IMR-90 (cell line): ENCODE measurements at regions not wholly inside any gene's neighbourhood (a gene's known extent, or its start where the extent isn't known, plus 50 kb on each side); places are given as distances from the start of the nearest gene placed in this dataset.

Experiments
- ATAC-seq: fragments of 200-7000 bp; cut with Tn5 transposase; 2 replicates; pipeline ENCODE4 v1.9.1; 2020; ENCODE audit warnings: low read depth, mild to moderate bottlenecking, moderate library complexity
- BruUV-seq: library from RNA; stranded (reverse); fragments of 400-500 nt; replicated peaks from 2 replicates; lab custom pipeline; 2021; lab: Mats Ljungman, UMichigan
- CTCF ChIA-PET: fragments of 300-600 bp; formaldehyde crosslinking; extraction: SDS; loops from one replicate; lab custom pipeline; 2021; ENCODE audit warnings: antibody characterized with exemption; lab: Yijun Ruan, JAX
- POLR2A ChIA-PET: fragments of 300-600 bp; sonication (Branson Sonifier 250); formaldehyde crosslinking; loops from one replicate; lab custom pipeline; 2022; ENCODE audit warnings: antibody characterized with exemption; ENCODE audit not compliant: unreplicated experiment; lab: Charles Lee
- DNase-seq: peaks from one replicate; pipeline ENCODE4 v3.0.0; 2013
- H2AFZ ChIP-seq: replicated peaks from 2 replicates; pipeline ENCODE3; 2013; ENCODE audit warnings: low read length, mild to moderate bottlenecking; ENCODE audit not compliant: poor library complexity
- H2AK5ac ChIP-seq: 2 replicates; pipeline ENCODE4 v1.6.1; 2013; ENCODE audit warnings: low read depth, low read length, inconsistent platforms
- H2AK9ac ChIP-seq: replicated peaks from 2 replicates; pipeline ENCODE3; 2013; ENCODE audit warnings: mild to moderate bottlenecking, low read depth, low read length, moderate library complexity; ENCODE audit not compliant: poor library complexity
- H2BK120ac ChIP-seq: 2 replicates; pipeline ENCODE4 v1.6.1; 2013; ENCODE audit warnings: low read depth, low read length, inconsistent platforms
- H2BK15ac ChIP-seq: 3 replicates; pipeline ENCODE4 v1.6.1; 2013; ENCODE audit warnings: low read depth, low read length, inconsistent platforms
- H2BK20ac ChIP-seq: 2 replicates; pipeline ENCODE4 v1.6.1; 2013; ENCODE audit warnings: low read depth, mild to moderate bottlenecking, inconsistent platforms, low read length, moderate library complexity
- H2BK5ac ChIP-seq: 2 replicates; pipeline ENCODE4 v1.6.1; 2013; ENCODE audit warnings: mild to moderate bottlenecking, low read depth, low read length, inconsistent platforms; ENCODE audit not compliant: poor library complexity, severe bottlenecking
- H3K14ac ChIP-seq: replicated peaks from 2 replicates; pipeline ENCODE4 v1.6.1; 2013; ENCODE audit warnings: low read depth, low read length, inconsistent platforms
- H3K18ac ChIP-seq: 2 replicates; pipeline ENCODE4 v1.6.1; 2013; ENCODE audit warnings: low read depth, low read length, control low read depth
- H3K23ac ChIP-seq: 2 replicates; pipeline ENCODE4 v1.6.1; 2013; ENCODE audit warnings: low read depth, low read length, inconsistent platforms
- H3K27ac ChIP-seq: 2 replicates; pipeline ENCODE4 v1.5.1; 2013; ENCODE audit warnings: mild to moderate bottlenecking, control low read depth, low read length; ENCODE audit not compliant: insufficient read depth
- H3K27me3 ChIP-seq: 2 replicates; pipeline ENCODE4 v1.6.1; 2013; ENCODE audit warnings: low read length; ENCODE audit not compliant: control insufficient read depth, insufficient read depth
- H3K36me3 ChIP-seq: 2 replicates; pipeline ENCODE4 v1.6.1; 2013; ENCODE audit warnings: low read length, mixed read lengths; ENCODE audit not compliant: control insufficient read depth, insufficient read depth
- H3K4ac ChIP-seq: 2 replicates; pipeline ENCODE4 v1.6.1; 2013; ENCODE audit warnings: low read depth, low read length, inconsistent platforms
- H3K4me1 ChIP-seq: 2 replicates; pipeline ENCODE4 v1.6.1; 2013; ENCODE audit warnings: low read length, mixed read lengths; ENCODE audit not compliant: control insufficient read depth, insufficient read depth
- H3K4me2 ChIP-seq: 2 replicates; pipeline ENCODE4 v1.6.1; 2013; ENCODE audit warnings: low read depth, mild to moderate bottlenecking, control low read depth, low read length, moderate library complexity
- H3K4me3 ChIP-seq: 2 replicates; pipeline ENCODE4 v1.5.1; 2013; ENCODE audit warnings: low read depth, mild to moderate bottlenecking, control low read depth, low read length, moderate library complexity; ENCODE audit not compliant: insufficient read depth
- H3K56ac ChIP-seq: 2 replicates; pipeline ENCODE4 v1.6.1; 2013; ENCODE audit warnings: low read length, inconsistent platforms; ENCODE audit not compliant: insufficient read depth; ENCODE audit errors: extremely low read depth
- H3K79me1 ChIP-seq, 2 experiments: 2 replicates each; pipeline ENCODE4 v1.6.1; 2013; ENCODE audit warnings: low read length in 2 of 2, inconsistent platforms in 1 of 2, low read depth in 1 of 2
- H3K9ac ChIP-seq: 2 replicates; pipeline ENCODE4 v1.6.1; 2013; ENCODE audit warnings: low read depth, low read length, control low read depth
- H3K9me1 ChIP-seq: 2 replicates; pipeline ENCODE4 v1.6.1; 2013; ENCODE audit warnings: low read length, inconsistent platforms; ENCODE audit not compliant: insufficient read depth
- H3K9me3 ChIP-seq: 2 replicates; pipeline ENCODE4 v1.6.1; 2013; ENCODE audit warnings: low read length; ENCODE audit not compliant: control insufficient read depth, insufficient read depth
- H4K20me1 ChIP-seq: 2 replicates; pipeline ENCODE4 v1.6.1; 2013; ENCODE audit warnings: low read length, inconsistent platforms; ENCODE audit not compliant: insufficient read depth
- H4K5ac ChIP-seq: 2 replicates; pipeline ENCODE4 v1.6.1; 2013; ENCODE audit warnings: mild to moderate bottlenecking, low read depth, low read length, control low read depth
- H4K8ac ChIP-seq, 2 experiments: 2 replicates each; pipeline ENCODE4 v1.6.1; 2013; ENCODE audit warnings: low read depth in 2 of 2, low read length in 2 of 2, control low read depth in 1 of 2, inconsistent platforms in 1 of 2
- H4K91ac ChIP-seq: 2 replicates; pipeline ENCODE4 v1.6.1; 2013; ENCODE audit warnings: low read depth, low read length, inconsistent platforms; ENCODE audit not compliant: insufficient read depth
- BHLHE40 ChIP-seq: fragments of 150-350 bp; IDR thresholded peaks from 2 replicates; pipeline ENCODE4 v1.6.1; 2016; ENCODE audit warnings: mild to moderate bottlenecking, low read depth, low read length
- CEBPB ChIP-seq: IDR thresholded peaks from 2 replicates; pipeline ENCODE4 v1.6.1; 2012; ENCODE audit warnings: low read depth, low read length, improper control_type of control experiment
- CHD1 ChIP-seq: IDR thresholded peaks from 2 replicates; pipeline ENCODE4 v1.6.1; 2012; ENCODE audit warnings: low read depth, low read length, improper control_type of control experiment
- FOS ChIP-seq: fragments of 150-350 bp; IDR thresholded peaks from 2 replicates; pipeline ENCODE4 v1.6.1; 2016; ENCODE audit warnings: low read depth, low read length
- MAFK ChIP-seq: IDR thresholded peaks from 2 replicates; pipeline ENCODE4 v1.6.1; 2012; ENCODE audit warnings: low read depth, low read length, improper control_type of control experiment
- MAZ ChIP-seq: IDR thresholded peaks from 2 replicates; pipeline ENCODE4 v1.6.1; 2012; ENCODE audit warnings: low read depth, mild to moderate bottlenecking, low read length, improper control_type of control experiment, moderate library complexity, borderline replicate concordance
- MXI1 ChIP-seq: IDR thresholded peaks from 2 replicates; pipeline ENCODE4 v1.6.1; 2012; ENCODE audit warnings: low read depth, mild to moderate bottlenecking, low read length, moderate library complexity, borderline replicate concordance
- NFE2L2 ChIP-seq: fragments of 150-350 bp; IDR thresholded peaks from 2 replicates; pipeline ENCODE4 v1.6.1; 2016; ENCODE audit warnings: low read depth, mild to moderate bottlenecking, low read length
- POLR2A ChIP-seq: IDR thresholded peaks from 2 replicates; pipeline ENCODE4 v1.6.1; 2012; ENCODE audit warnings: mild to moderate bottlenecking, low read depth, low read length
- RAD21 ChIP-seq: IDR thresholded peaks from 2 replicates; pipeline ENCODE4 v1.6.1; 2012; ENCODE audit warnings: low read length, improper control_type of control experiment
- RCOR1 ChIP-seq: IDR thresholded peaks from 2 replicates; pipeline ENCODE4 v1.6.1; 2012; ENCODE audit warnings: mild to moderate bottlenecking, low read length, improper control_type of control experiment; ENCODE audit not compliant: insufficient replicate concordance
- RFX5 ChIP-seq: IDR thresholded peaks from 2 replicates; pipeline ENCODE4 v1.8.0; 2012; ENCODE audit warnings: low read depth, mild to moderate bottlenecking, low read length, moderate library complexity
- SMC3 ChIP-seq: fragments of 150-350 bp; IDR thresholded peaks from 2 replicates; pipeline ENCODE4 v1.6.1; 2016; ENCODE audit warnings: low read depth, mild to moderate bottlenecking, antibody characterized with exemption, low read length, moderate library complexity
- WGBS, 2 experiments: methylation state at CpG; one replicate each; pipeline versions ENCODE4 v1.1.5 to v1.1.7; 2013; ENCODE audit warnings: missing lambda C conversion rate in 2 of 2; ENCODE audit not compliant: insufficient read length in 1 of 2; ENCODE audit errors: extremely low coverage in 2 of 2; 5-methylcytosine and 5-hydroxymethylcytosine counted together
- dilution Hi-C: fragments of 300-500 bp; cut with HindIII; formaldehyde crosslinking; loops from one replicate; pipeline ENCODE4 v1.14.3; 2018; ENCODE audit warnings: low sequenced_read_pairs; ENCODE audit not compliant: unreplicated experiment
- in situ Hi-C: fragments of 300-500 bp; cut with MboI; formaldehyde crosslinking; loops from 3 replicates; pipeline ENCODE4 v1.14.3; 2019; ENCODE audit warnings: low sequenced_read_pairs, inconsistent platforms, mixed read lengths
- intact Hi-C: fragments of 100-400 bp; cut with micrococcal nuclease; formaldehyde crosslinking; loops from 2 replicates; pipeline ENCODE4 v1.10.0; 2022
- TF ChIP-seq, protein P1 (sequence below): fragments of 150-350 bp; IDR thresholded peaks from 2 replicates; pipeline ENCODE4 v1.6.1; 2016; ENCODE audit warnings: low read depth, mild to moderate bottlenecking, low read length, moderate library complexity, borderline replicate concordance
- TF ChIP-seq, protein P2 (sequence below): fragments of 150-350 bp; IDR thresholded peaks from 2 replicates; pipeline ENCODE4 v1.6.1; 2017; ENCODE audit warnings: mild to moderate bottlenecking, antibody characterized with exemption, low read length, low read depth
- TF ChIP-seq, protein P3 (sequence below): conservative IDR thresholded peaks from 2 replicates; pipeline ENCODE4 v1.5.1; 2012; ENCODE audit warnings: mild to moderate bottlenecking, low read depth, low read length, improper control_type of control experiment

DNA sequence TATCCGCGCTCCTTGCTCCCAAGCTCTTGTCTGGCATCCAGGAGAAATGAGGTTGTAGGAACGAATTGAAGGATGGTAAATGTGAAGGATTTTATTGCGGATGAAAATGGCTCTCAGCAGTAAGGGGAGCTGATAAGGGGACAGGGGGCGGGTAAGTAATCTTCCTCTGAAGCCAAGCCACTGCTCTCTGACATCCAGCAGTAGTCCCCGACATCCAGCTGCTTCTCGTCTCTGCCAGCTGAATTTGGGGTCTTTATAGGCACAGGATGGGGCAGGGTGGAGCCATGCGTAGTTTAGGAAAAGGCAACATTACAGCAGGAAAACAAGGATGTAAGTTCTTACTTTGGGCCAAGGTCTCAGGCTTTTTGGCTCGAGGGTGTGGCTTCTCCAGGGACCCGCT lies 1370.1 kb upstream of the RAG2 start:
- no peaks in the 10 kb centered on the region for H4K20me1 ChIP-seq
- H4K5ac ChIP-seq: no peak overlapping the region
- TF ChIP-seq, protein P1, sequence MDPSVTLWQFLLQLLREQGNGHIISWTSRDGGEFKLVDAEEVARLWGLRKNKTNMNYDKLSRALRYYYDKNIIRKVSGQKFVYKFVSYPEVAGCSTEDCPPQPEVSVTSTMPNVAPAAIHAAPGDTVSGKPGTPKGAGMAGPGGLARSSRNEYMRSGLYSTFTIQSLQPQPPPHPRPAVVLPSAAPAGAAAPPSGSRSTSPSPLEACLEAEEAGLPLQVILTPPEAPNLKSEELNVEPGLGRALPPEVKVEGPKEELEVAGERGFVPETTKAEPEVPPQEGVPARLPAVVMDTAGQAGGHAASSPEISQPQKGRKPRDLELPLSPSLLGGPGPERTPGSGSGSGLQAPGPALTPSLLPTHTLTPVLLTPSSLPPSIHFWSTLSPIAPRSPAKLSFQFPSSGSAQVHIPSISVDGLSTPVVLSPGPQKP: no peak
- TF ChIP-seq MAZ: no peak
- TF ChIP-seq, protein P2, sequence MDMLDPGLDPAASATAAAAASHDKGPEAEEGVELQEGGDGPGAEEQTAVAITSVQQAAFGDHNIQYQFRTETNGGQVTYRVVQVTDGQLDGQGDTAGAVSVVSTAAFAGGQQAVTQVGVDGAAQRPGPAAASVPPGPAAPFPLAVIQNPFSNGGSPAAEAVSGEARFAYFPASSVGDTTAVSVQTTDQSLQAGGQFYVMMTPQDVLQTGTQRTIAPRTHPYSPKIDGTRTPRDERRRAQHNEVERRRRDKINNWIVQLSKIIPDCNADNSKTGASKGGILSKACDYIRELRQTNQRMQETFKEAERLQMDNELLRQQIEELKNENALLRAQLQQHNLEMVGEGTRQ: no peak
- no peak for TF ChIP-seq POLR2A
- no peak for TF ChIP-seq CEBPB
- TF ChIP-seq, protein P3, sequence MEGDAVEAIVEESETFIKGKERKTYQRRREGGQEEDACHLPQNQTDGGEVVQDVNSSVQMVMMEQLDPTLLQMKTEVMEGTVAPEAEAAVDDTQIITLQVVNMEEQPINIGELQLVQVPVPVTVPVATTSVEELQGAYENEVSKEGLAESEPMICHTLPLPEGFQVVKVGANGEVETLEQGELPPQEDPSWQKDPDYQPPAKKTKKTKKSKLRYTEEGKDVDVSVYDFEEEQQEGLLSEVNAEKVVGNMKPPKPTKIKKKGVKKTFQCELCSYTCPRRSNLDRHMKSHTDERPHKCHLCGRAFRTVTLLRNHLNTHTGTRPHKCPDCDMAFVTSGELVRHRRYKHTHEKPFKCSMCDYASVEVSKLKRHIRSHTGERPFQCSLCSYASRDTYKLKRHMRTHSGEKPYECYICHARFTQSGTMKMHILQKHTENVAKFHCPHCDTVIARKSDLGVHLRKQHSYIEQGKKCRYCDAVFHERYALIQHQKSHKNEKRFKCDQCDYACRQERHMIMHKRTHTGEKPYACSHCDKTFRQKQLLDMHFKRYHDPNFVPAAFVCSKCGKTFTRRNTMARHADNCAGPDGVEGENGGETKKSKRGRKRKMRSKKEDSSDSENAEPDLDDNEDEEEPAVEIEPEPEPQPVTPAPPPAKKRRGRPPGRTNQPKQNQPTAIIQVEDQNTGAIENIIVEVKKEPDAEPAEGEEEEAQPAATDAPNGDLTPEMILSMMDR: no peak
- no peak for TF ChIP-seq MXI1
- no peak for TF ChIP-seq NFE2L2
- TF ChIP-seq FOS: no peak
- TF ChIP-seq RCOR1: no peak
- no peak for TF ChIP-seq MAFK
- TF ChIP-seq RAD21: no peak
- TF ChIP-seq BHLHE40: no peak
- no peak for TF ChIP-seq SMC3
- TF ChIP-seq RFX5: no peak
- TF ChIP-seq CHD1: no peak
- 62% methylated on average over 3 of the region's 10 CpGs; no CpG with 5 or more reads in 1 of the 2 experiments for WGBS, 2 experiments
- ChIA-PET CTCF (no interaction called here), POLR2A (no interaction called here)
- no peak overlapping the region for H3K4me2 ChIP-seq
- no peak overlapping the region for H2BK5ac ChIP-seq
- H3K4me1 ChIP-seq: no peaks in the 10 kb centered on the region
- H3K36me3 ChIP-seq: no peaks in the 10 kb centered on the region
- H3K4me3 ChIP-seq: no peak overlapping the region
- no peak overlapping the region for H2BK20ac ChIP-seq
- no peak overlapping the region for H4K91ac ChIP-seq
- H3K27ac ChIP-seq: no peak overlapping the region
- in situ Hi-C loops (no loop called here), dilution Hi-C loops (no loop called here), intact Hi-C loops (no loop called here)
- H3K23ac ChIP-seq: no peak overlapping the region
- no TSS peak for BruUV-seq
- H4K8ac ChIP-seq: no peak overlapping the region
- no peaks in the 10 kb centered on the region for H3K79me1 ChIP-seq
- H3K14ac ChIP-seq: no peak overlapping the region
- H3K9me3 ChIP-seq: no peaks in the 10 kb centered on the region
- no peak for ATAC-seq
- H3K9ac ChIP-seq: no peak overlapping the region
- DNase-seq: no peak
- H2AK5ac ChIP-seq: no peak overlapping the region
- H3K27me3 ChIP-seq: no peaks in the 10 kb centered on the region
- no peak overlapping the region for H3K56ac ChIP-seq
- no peak overlapping the region for H2AK9ac ChIP-seq
- no peak overlapping the region for H2BK15ac ChIP-seq
- H3K9me1 ChIP-seq: no peaks in the 10 kb centered on the region
- H2BK120ac ChIP-seq: no peak overlapping the region
- H3K18ac ChIP-seq: no peak overlapping the region
- H3K4ac ChIP-seq: no peak overlapping the region
- H2AFZ ChIP-seq: no peak overlapping the region
